ENCODE measurements at regions not wholly inside any gene's neighbourhood (a gene's known extent, or its start where the extent isn't known, plus 50 kb on each side); places are given as distances from the start of the nearest gene placed in this dataset.

GRCh38 chr2:240362826-240363745 lies 72.4 kb upstream of the GPC1 start:
- DNase-seq: no peak

GRCh38 chr2:240363746-240364581 lies 71.5 kb upstream of the GPC1 start:
- DNase-seq: no peak

- DNase-seq: no peak
Measured at GRCh38 chr2:240364582-240364960, 70.9 kb upstream of the GPC1 start.

- no peak for DNase-seq
Measured at GRCh38 chr2:240364961-240365775, 70.3 kb upstream of the GPC1 start.

GRCh38 chr2:240365971-240366471 lies 69.4 kb upstream of the GPC1 start:
- no peak for DNase-seq

- no peak for DNase-seq
Measured at GRCh38 chr2:240366901-240367300, 68.6 kb upstream of the GPC1 start.

- no peak for DNase-seq
Measured at GRCh38 chr2:240367721-240368120, 67.7 kb upstream of the GPC1 start.

GRCh38 chr2:240368781-240369331 lies 66.6 kb upstream of the GPC1 start:
- no peak for DNase-seq

- no peak for DNase-seq
Measured at GRCh38 chr2:240369335-240369734, 66.1 kb upstream of the GPC1 start.

GRCh38 chr2:240369801-240370585 lies 65.5 kb upstream of the GPC1 start:
- no peak for DNase-seq

GRCh38 chr2:240371129-240372000 lies 64.1 kb upstream of the GPC1 start:
- DNase-seq: no peak

GRCh38 chr2:240372101-240372500 lies 63.4 kb upstream of the GPC1 start:
- DNase-seq: no peak

- no peak for DNase-seq
Measured at GRCh38 chr2:240373289-240373885, 62.1 kb upstream of the GPC1 start.

GRCh38 chr2:240374085-240374907 lies 61.2 kb upstream of the GPC1 start:
- no peak for DNase-seq

GRCh38 chr2:240375024-240375645 lies 60.3 kb upstream of the GPC1 start:
- no peak for DNase-seq

GRCh38 chr2:240376739-240377138 lies 58.7 kb upstream of the GPC1 start:
- DNase-seq: no peak

GRCh38 chr2:240377366-240377765 lies 58.1 kb upstream of the GPC1 start:
- no peak for DNase-seq

- DNase-seq: no peak
Measured at GRCh38 chr2:240379089-240379636, 56.3 kb upstream of the GPC1 start.

Data from central memory CD4-positive, alpha-beta T cell (primary cell).